ENCODE measurements at regions not wholly inside any gene's neighbourhood (a gene's known extent, or its start where the extent isn't known, plus 50 kb on each side); places are given as distances from the start of the nearest gene placed in this dataset.
A peak's percentile ranks its signal among the peaks of the same experiment; 100 is the strongest.

- Mint-ChIP-seq H3K4me3 (no peak overlapping the region), H3K27ac (no peak overlapping the region), H3K27me3 (ENCODE audit: low read depth) (peaks cover 3% of the 10 kb centered on the region), H3K4me1 (ENCODE audit: low read depth) (no peaks in the 10 kb centered on the region), H3K9me3 (no peaks in the 10 kb centered on the region), H3K36me3 (ENCODE audit: low read depth) (no peaks in the 10 kb centered on the region)
- no peak for DNase-seq (ENCODE audit: low spot score)
These were observed 192.6 kb upstream of the TWIST2 start for GRCh38 chr2:238655198-238655860.

- Mint-ChIP-seq H3K36me3 (ENCODE audit: low read depth) (no peaks in the 10 kb centered on the region), H3K4me1 (ENCODE audit: low read depth) (no peaks in the 10 kb centered on the region), H3K4me3 (no peak overlapping the region), H3K27ac (no peak overlapping the region), H3K9me3 (no peaks in the 10 kb centered on the region), H3K27me3 (ENCODE audit: low read depth) (peaks cover 3% of the 10 kb centered on the region)
- DNase-seq (ENCODE audit: low spot score), result peak; percentile 2
These were observed 191.7 kb upstream of the TWIST2 start for GRCh38 chr2:238655974-238656722.

GRCh38 chr2:238657132-238658053 lies 190.5 kb upstream of the TWIST2 start:
- H3K4me1 Mint-ChIP-seq (ENCODE audit: low read depth), result no peaks in the 10 kb centered on the region
- peaks cover 3% of the 10 kb centered on the region for H3K27me3 Mint-ChIP-seq (ENCODE audit: low read depth)
- H3K36me3 Mint-ChIP-seq (ENCODE audit: low read depth), result no peaks in the 10 kb centered on the region
- DNase-seq (ENCODE audit: low spot score), result peak; percentile 3
- H3K27ac Mint-ChIP-seq, result no peak overlapping the region
- H3K4me3 Mint-ChIP-seq, result no peak overlapping the region
- H3K9me3 Mint-ChIP-seq, result no peaks in the 10 kb centered on the region

GRCh38 chr2:238658054-238658407 lies 189.9 kb upstream of the TWIST2 start:
- DNase-seq (ENCODE audit: low spot score), result no peak
- Mint-ChIP-seq H3K9me3 (no peaks in the 10 kb centered on the region), H3K27ac (no peak overlapping the region), H3K4me3 (no peak overlapping the region), H3K36me3 (ENCODE audit: low read depth) (no peaks in the 10 kb centered on the region), H3K27me3 (ENCODE audit: low read depth) (peaks cover 7% of the 10 kb centered on the region), H3K4me1 (ENCODE audit: low read depth) (no peaks in the 10 kb centered on the region)

- no peak overlapping the region for H3K27ac Mint-ChIP-seq
- no peak for DNase-seq (ENCODE audit: low spot score)
These were observed 189.1 kb upstream of the TWIST2 start for GRCh38 chr2:238658820-238659219.

GRCh38 chr2:238659231-238659630 lies 188.7 kb upstream of the TWIST2 start:
- Mint-ChIP-seq H3K4me3 (no peak overlapping the region), H3K4me1 (ENCODE audit: low read depth) (no peaks in the 10 kb centered on the region), H3K27me3 (ENCODE audit: low read depth) (peaks cover 9% of the 10 kb centered on the region), H3K27ac (no peak overlapping the region), H3K9me3 (no peaks in the 10 kb centered on the region), H3K36me3 (ENCODE audit: low read depth) (no peaks in the 10 kb centered on the region)
- peak; percentile 1 for DNase-seq (ENCODE audit: low spot score)

More at GRCh38 chr2:238658820-238659219, 189.1 kb upstream of the TWIST2 start:
- no peaks in the 10 kb centered on the region for H3K9me3 Mint-ChIP-seq
- peaks cover 8% of the 10 kb centered on the region for H3K27me3 Mint-ChIP-seq (ENCODE audit: low read depth)
- no peak overlapping the region for H3K4me3 Mint-ChIP-seq
- no peaks in the 10 kb centered on the region for H3K4me1 Mint-ChIP-seq (ENCODE audit: low read depth)
- H3K36me3 Mint-ChIP-seq (ENCODE audit: low read depth), result no peaks in the 10 kb centered on the region

- H3K4me3 Mint-ChIP-seq, result no peak overlapping the region
- H3K27me3 Mint-ChIP-seq (ENCODE audit: low read depth), result peaks cover 11% of the 10 kb centered on the region
- no peaks in the 10 kb centered on the region for H3K36me3 Mint-ChIP-seq (ENCODE audit: low read depth)
- DNase-seq (ENCODE audit: low spot score), result no peak
- H3K27ac Mint-ChIP-seq, result no peak overlapping the region
- H3K9me3 Mint-ChIP-seq, result no peaks in the 10 kb centered on the region
- H3K4me1 Mint-ChIP-seq (ENCODE audit: low read depth), result no peaks in the 10 kb centered on the region
These were observed 184.3 kb upstream of the TWIST2 start for GRCh38 chr2:238663586-238663985.

- H3K27ac Mint-ChIP-seq, result no peak overlapping the region
- DNase-seq (ENCODE audit: low spot score), result no peak
- no peak overlapping the region for H3K4me3 Mint-ChIP-seq
- no peaks in the 10 kb centered on the region for H3K4me1 Mint-ChIP-seq (ENCODE audit: low read depth)
- peaks cover 4% of the 10 kb centered on the region for H3K9me3 Mint-ChIP-seq
- H3K36me3 Mint-ChIP-seq (ENCODE audit: low read depth), result no peaks in the 10 kb centered on the region
- H3K27me3 Mint-ChIP-seq (ENCODE audit: low read depth), result peaks cover 8% of the 10 kb centered on the region
These were observed 182.0 kb upstream of the TWIST2 start for GRCh38 chr2:238665919-238666318.

GRCh38 chr2:238666543-238666942 lies 181.3 kb upstream of the TWIST2 start:
- DNase-seq (ENCODE audit: low spot score), result no peak
- Mint-ChIP-seq H3K4me1 (ENCODE audit: low read depth) (no peaks in the 10 kb centered on the region), H3K27ac (no peak overlapping the region), H3K4me3 (no peak overlapping the region), H3K9me3 (peaks cover 4% of the 10 kb centered on the region), H3K27me3 (ENCODE audit: low read depth) (peaks cover 8% of the 10 kb centered on the region), H3K36me3 (ENCODE audit: low read depth) (no peaks in the 10 kb centered on the region)

- DNase-seq (ENCODE audit: low spot score), result peak; percentile 1
- H3K4me1 Mint-ChIP-seq (ENCODE audit: low read depth), result no peaks in the 10 kb centered on the region
- H3K9me3 Mint-ChIP-seq, result peaks cover 4% of the 10 kb centered on the region
- H3K27ac Mint-ChIP-seq, result no peak overlapping the region
- H3K36me3 Mint-ChIP-seq (ENCODE audit: low read depth), result no peaks in the 10 kb centered on the region
- no peak overlapping the region for H3K4me3 Mint-ChIP-seq
- peaks cover 8% of the 10 kb centered on the region for H3K27me3 Mint-ChIP-seq (ENCODE audit: low read depth)
These were observed 180.9 kb upstream of the TWIST2 start for GRCh38 chr2:238667008-238667407.

- H3K9me3 Mint-ChIP-seq, result peaks cover 9% of the 10 kb centered on the region
- no peaks in the 10 kb centered on the region for H3K4me1 Mint-ChIP-seq (ENCODE audit: low read depth)
- H3K27ac Mint-ChIP-seq, result no peak overlapping the region
- peaks cover 7% of the 10 kb centered on the region for H3K27me3 Mint-ChIP-seq (ENCODE audit: low read depth)
- no peaks in the 10 kb centered on the region for H3K36me3 Mint-ChIP-seq (ENCODE audit: low read depth)
- H3K4me3 Mint-ChIP-seq, result no peak overlapping the region
- no peak for DNase-seq (ENCODE audit: low spot score)
These were observed 180.2 kb upstream of the TWIST2 start for GRCh38 chr2:238667639-238668038.

- Mint-ChIP-seq H3K27ac (no peak overlapping the region), H3K4me1 (ENCODE audit: low read depth) (no peaks in the 10 kb centered on the region), H3K4me3 (no peak overlapping the region), H3K27me3 (ENCODE audit: low read depth) (peaks cover 4% of the 10 kb centered on the region), H3K36me3 (ENCODE audit: low read depth) (no peaks in the 10 kb centered on the region), H3K9me3 (peaks cover 9% of the 10 kb centered on the region)
- peak; percentile 1 for DNase-seq (ENCODE audit: low spot score)
These were observed 179.5 kb upstream of the TWIST2 start for GRCh38 chr2:238668426-238668825.

- Mint-ChIP-seq H3K36me3 (ENCODE audit: low read depth) (no peaks in the 10 kb centered on the region), H3K9me3 (peaks cover 9% of the 10 kb centered on the region), H3K4me1 (ENCODE audit: low read depth) (no peaks in the 10 kb centered on the region), H3K27ac (no peak overlapping the region), H3K27me3 (ENCODE audit: low read depth) (peaks cover 2% of the 10 kb centered on the region), H3K4me3 (no peak overlapping the region)
- DNase-seq (ENCODE audit: low spot score), result no peak
These were observed 178.8 kb upstream of the TWIST2 start for GRCh38 chr2:238669046-238669445.

- Mint-ChIP-seq H3K4me3 (no peak overlapping the region), H3K27ac (no peak overlapping the region), H3K27me3 (ENCODE audit: low read depth) (peaks cover 2% of the 10 kb centered on the region), H3K4me1 (ENCODE audit: low read depth) (no peaks in the 10 kb centered on the region), H3K36me3 (ENCODE audit: low read depth) (no peaks in the 10 kb centered on the region), H3K9me3 (peaks cover 9% of the 10 kb centered on the region)
- DNase-seq (ENCODE audit: low spot score), result peak; percentile 0
These were observed 178.3 kb upstream of the TWIST2 start for GRCh38 chr2:238669581-238670080.
